Heart left ventricle (tissue), 13 donors: ENCODE measurements at regions not wholly inside any gene's neighbourhood (a gene's known extent, or its start where the extent isn't known, plus 50 kb on each side); places are given as distances from the start of the nearest gene placed in this dataset.

Experiments
- CTCF ChIP-seq, 12 donors: fragments of 200-600 bp; sonication (generic) in 4 of 12; IDR thresholded peaks; one replicate each; pipeline versions ENCODE4 v1.5.0 to v1.8.0; 2018 to 2022; ENCODE audit warnings: antibody characterized with exemption in 12 of 12, mild to moderate bottlenecking in 5 of 12
- POLR2A ChIP-seq, 2 donors: fragments of 450-650 bp; IDR thresholded peaks; one replicate each; pipeline ENCODE4 v1.6.1; 2017; ENCODE audit warnings: antibody characterized with exemption in 2 of 2, mild to moderate bottlenecking in 2 of 2, moderate library complexity in 2 of 2
- donor health status: ischemic (EF 13 %, LVEDD 7.1; RV severe dilation, severe dysfunction).
- donor health status: DM: no; HTN: yes; CAD: no.
- donor health status: DM: no; HTN: no; CAD: no.
- donor health status: ischemic (EF 25% LVEDD 6.9; RV normal size, moderate dysfunction).
- donor health status: ischemic (EF 25% LVEDD 5.7; RV mildly dilated, moderate dysfunction).
- donor health status: ischemic (EF 35%, LVEDD 5.7; RV mildly dilated, moderate dysfunction).
- donor health status: nonischemic (EF 11% LVEDD 7.7; RV severe dilation, severe dysfunction).
- donor health status: DM: yes; HTN: yes; CAD: no.
- donor health status: PGD.
- donor health status: ischemic (EF 29% LVEDD 5.4; RV normal size, mild dysfunction).
- donor health status: nonischemic (EF 23%, LVEDD 6.1; RV moderate dilation, normal function).

GRCh38 chrX:1945879-1946278, 331.0 kb downstream of the ASMT start:
- TF ChIP-seq POLR2A (IDR thresholded peaks at IDR 0.05) (no peak), CTCF (IDR thresholded peaks at IDR 0.05) (no peak)
